ENCODE measurements at regions not wholly inside any gene's neighbourhood (a gene's known extent, or its start where the extent isn't known, plus 50 kb on each side); places are given as distances from the start of the nearest gene placed in this dataset.
A peak's percentile ranks its signal among the peaks of the same experiment; 100 is the strongest.

DNA sequence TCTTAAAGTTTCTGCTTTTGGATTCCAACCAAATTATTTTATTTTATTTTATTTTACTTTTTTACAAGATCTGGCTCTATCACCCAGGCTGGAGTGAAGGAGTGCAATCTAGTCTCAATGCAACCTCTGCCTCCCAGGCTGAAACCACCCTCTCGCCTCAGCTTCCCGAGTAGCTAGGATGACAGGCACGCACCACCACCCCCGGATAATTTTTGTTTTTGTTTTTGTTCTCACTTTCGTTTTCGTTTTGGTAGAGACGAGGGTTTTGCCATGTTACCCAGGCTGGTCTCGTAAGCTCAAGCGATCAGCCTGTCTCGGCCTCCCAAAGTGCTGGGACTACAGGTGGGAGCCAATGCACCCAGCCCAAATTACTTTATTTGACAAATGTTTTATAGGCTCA, 219.8 kb downstream of the ETS1 start:
- peak in 1 of 2 donors; percentile 26 for DNase-seq (ENCODE audit: low read depth in 2 of 2)

DNA sequence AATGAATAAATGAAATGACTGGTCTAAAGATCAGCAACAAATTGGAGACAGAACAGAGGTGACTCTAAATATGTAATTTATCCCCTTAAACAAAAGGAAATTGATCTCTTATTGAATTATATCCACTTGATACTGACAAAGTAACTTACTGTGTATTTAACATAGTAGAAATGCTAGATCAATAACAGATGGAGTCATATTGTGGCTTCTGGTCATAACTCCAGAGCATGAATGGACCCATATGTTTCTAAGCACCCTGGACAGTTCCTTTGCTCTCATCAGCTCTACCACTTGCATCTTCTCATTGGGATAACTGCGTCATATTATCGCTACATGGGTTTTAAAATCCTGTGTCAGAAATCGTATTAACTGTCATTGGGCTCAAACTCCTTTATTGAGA, 222.3 kb downstream of the ETS1 start:
- no peak for DNase-seq (ENCODE audit: low read depth in 2 of 2)

GRCh38 chr11:128361451-128362020, 225.8 kb downstream of the ETS1 start:
- no peak for DNase-seq (ENCODE audit: low read depth in 2 of 2)

- DNase-seq (ENCODE audit: low read depth in 2 of 2): no peak
Measured at GRCh38 chr11:128359515-128359914, 227.8 kb downstream of the ETS1 start.

DNA sequence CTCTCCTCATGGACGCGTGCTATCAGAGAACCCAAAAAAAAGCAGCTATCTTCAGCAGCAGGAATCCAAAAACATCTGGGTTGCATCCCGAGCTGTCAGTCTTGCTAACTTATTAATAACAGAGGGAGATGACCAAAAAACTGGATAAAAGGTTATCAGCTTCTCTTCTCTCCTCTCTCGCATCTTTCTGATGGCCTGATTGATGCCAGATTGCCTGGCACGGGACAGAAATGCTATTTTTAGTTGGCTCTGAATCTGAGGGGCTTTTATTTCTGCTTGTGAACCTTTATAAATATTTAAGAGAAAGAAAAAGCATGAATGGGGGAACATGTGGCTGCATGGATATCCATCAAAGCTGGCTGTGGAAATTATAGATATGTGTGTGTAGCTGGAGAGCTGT, 230.3 kb downstream of the ETS1 start:
- no peak for DNase-seq (ENCODE audit: low read depth in 2 of 2)

- DNase-seq (ENCODE audit: low read depth in 2 of 2): no peak
Measured at GRCh38 chr11:128355558-128355957, 231.8 kb downstream of the ETS1 start.

GRCh38 chr11:128354476-128354875, 232.9 kb downstream of the ETS1 start:
- DNase-seq (ENCODE audit: low read depth in 2 of 2): no peak

DNA sequence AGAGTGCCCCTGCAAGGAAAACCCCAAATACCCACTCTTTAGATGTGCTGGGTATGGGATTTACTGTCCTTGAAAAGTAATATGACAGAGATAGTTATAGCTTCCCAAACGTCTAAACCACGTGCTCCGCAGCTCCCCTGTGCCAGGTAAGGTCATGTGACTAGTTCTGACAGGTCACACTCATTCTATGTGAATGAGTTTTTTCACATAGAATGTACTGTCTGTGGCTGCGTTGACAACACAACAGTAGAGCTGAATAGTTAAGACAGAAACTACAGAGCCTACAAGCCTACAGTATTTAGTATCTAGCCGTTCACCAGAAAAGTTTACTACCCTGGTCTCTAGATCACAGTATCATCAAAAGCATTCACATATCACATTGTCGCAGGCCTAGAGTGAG, 236.2 kb downstream of the ETS1 start:
- DNase-seq (ENCODE audit: low read depth in 2 of 2): no peak

GRCh38 chr11:128349650-128350299, 237.6 kb downstream of the ETS1 start:
- no peak for DNase-seq (ENCODE audit: low read depth in 2 of 2)

DNA sequence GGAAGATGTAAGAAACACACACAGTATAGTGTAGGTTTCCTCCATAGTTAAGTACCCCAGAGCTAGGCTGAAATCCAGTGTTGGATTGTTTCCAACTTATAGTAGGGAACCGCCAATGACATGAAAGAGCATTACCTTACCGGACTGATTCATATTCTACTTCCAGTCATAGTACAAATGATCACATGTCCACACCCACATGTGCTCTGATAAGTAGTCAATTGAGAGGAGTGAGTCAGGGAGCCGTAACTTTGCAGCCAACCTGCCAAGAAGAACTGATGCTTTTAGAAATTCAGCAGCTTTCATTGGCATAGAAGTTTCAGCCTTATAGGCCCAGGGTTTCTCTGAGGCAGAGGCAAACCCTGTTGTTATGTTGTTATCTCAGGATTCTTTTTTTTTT, 240.6 kb downstream of the ETS1 start:
- DNase-seq (ENCODE audit: low read depth in 2 of 2): no peak

DNA sequence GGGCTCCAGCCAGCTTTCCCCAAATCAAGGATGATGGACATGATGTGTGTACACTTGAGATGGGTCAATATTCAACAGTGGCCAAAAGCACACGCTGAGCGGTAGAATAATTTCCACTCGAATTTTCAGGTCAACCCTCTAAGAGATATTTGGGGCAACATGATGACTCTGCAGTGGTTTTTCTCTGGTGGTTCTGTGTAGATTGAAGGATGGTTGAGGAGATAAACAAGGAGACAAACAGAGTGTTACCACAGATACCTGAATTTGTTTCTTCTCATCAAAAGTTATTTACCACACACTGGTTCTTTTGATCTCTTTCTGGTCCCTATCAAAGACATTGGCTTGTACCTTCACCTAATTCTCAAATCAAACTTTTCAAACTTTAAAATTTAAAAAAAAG, 242.0 kb downstream of the ETS1 start:
- no peak for DNase-seq (ENCODE audit: low read depth in 2 of 2)

DNA sequence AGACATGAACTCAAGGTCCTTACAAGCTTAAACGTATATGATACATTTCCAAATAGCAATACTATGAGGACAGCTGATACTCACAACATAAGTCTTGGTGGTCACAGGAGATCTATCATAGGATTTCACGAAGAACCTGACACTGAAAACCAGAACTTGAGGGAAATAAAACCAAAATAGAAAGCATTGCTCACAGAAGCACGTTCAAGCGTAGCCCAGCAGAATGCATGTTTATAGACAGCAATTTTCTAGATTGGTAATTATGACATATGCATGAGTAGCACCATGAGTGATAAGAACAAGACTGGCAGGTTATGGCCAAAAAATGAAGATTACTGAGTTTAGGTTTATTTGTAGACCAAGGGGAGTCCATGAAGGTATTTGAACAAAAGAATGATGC, 243.5 kb downstream of the ETS1 start:
- no peak for DNase-seq (ENCODE audit: low read depth in 2 of 2)

- no peak for DNase-seq (ENCODE audit: low read depth in 2 of 2)
Measured at GRCh38 chr11:128343135-128343514, 244.2 kb downstream of the ETS1 start.

- peak in 1 of 2 donors; percentile 30 for DNase-seq (ENCODE audit: low read depth in 2 of 2)
Measured at GRCh38 chr11:128342511-128343134, 244.7 kb downstream of the ETS1 start.

DNA sequence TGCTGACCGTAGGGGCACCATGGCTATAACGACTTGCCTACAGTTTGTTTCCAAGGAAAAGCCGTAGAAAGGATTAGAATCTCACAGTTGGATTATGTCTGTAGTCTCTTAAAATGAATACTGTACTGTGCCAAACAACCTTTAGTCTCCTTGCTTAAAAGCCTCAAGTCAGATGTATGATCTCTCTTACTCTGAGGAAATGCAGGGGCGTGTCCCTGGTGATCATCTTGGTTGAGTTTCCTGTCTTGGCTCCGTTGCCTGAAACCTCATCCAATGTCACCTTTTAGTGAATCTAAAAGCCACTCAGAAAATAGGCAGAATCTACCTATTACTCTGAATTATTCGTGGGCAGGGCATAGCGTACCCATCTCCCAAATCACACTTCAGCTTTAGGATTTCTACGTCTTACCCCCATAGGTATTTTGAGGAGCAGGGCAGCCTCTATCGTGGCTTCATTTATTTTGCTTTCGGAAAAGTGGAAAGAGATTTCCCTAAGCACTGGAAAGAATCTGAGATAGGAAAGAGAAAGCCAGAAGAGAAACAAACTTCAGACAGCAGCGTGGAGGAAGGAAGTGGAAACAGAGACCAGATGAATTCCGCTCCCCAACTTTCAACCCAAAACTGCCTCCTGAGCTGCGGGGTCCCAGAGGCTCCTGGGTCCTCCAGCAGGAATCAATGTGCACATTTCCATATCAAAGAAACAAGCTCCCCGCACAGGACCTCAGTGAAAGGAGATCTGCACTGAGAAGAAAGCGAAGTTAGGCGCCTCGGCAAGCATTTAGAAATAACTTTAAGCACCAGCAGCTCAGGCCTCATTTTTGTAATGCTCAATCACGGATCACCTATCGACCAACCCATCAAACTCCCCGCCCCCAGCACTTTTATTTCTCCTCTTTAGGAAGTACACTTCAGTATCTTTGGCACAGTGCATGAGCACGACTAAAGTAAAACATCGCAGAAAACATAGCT, 245.8 kb downstream of the ETS1 start:
- DNase-seq (ENCODE audit: low read depth in 2 of 2): no peak

- no peak for DNase-seq (ENCODE audit: low read depth in 2 of 2)
Measured at GRCh38 chr11:128339792-128340191, 247.6 kb downstream of the ETS1 start.

GRCh38 chr11:128338811-128339210, 248.5 kb downstream of the ETS1 start:
- no peak for DNase-seq (ENCODE audit: low read depth in 2 of 2)

GRCh38 chr11:128336203-128336602, 251.2 kb downstream of the ETS1 start:
- DNase-seq (ENCODE audit: low read depth in 2 of 2): no peak

DNA sequence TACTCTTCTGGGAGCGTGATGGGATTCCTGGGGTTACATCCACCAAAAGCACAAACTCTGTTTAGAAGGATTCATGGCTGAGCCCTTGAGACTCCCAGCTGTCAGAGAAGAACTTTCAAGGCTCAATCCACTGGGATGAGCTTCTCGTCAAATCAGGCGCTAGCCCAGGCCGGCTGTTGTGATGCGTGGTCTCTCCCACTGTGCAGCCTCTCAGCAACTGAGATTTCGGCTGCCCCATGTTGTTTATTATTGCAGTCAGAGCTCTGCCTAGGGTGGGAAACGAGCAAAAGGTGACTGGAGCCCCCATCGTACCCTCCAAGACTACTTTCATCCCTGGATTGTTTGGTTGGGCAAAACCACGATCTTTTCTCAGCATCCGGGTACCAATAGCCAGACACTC, 251.6 kb downstream of the ETS1 start:
- DNase-seq (ENCODE audit: low read depth in 2 of 2): no peak

GRCh38 chr11:128334311-128335044, 252.9 kb downstream of the ETS1 start:
- DNase-seq (ENCODE audit: low read depth in 2 of 2): no peak

GRCh38 chr11:128331317-128331716, 256.0 kb downstream of the ETS1 start:
- no peak for DNase-seq (ENCODE audit: low read depth in 2 of 2)

- no peak for DNase-seq (ENCODE audit: low read depth in 2 of 2)
Measured at GRCh38 chr11:128330203-128330602, 257.2 kb downstream of the ETS1 start.

Measured in stimulated activated CD4-positive, alpha-beta T cell treated with anti-CD3 and anti-CD28 coated beads, Interleukin-1b, Interleukin-23, amount 100 ng/mL, for 4 hours (primary cell).